CD4-positive, alpha-beta T cell (primary cell): ENCODE measurements at regions not wholly inside any gene's neighbourhood (a gene's known extent, or its start where the extent isn't known, plus 50 kb on each side); places are given as distances from the start of the nearest gene placed in this dataset.

Experiments used
- ATAC-seq: fragments of 200-7000 bp; cut with Tn5 transposase; one replicate; pipeline ENCODE4 v1.10.0; 2022; ENCODE audit warnings: mild to moderate bottlenecking; ENCODE audit not compliant: poor library complexity
- CTCF ChIA-PET: fragments of 350-600 bp; sonication (Branson Sonifier 250); formaldehyde crosslinking; loops from one replicate; lab custom pipeline; 2021; ENCODE audit warnings: antibody characterized with exemption, inconsistent platforms; lab: Charles Lee
- POLR2A ChIA-PET: fragments of 350-600 bp; sonication (Branson Sonifier 250); formaldehyde crosslinking; loops from one replicate; lab custom pipeline; 2021; ENCODE audit warnings: antibody characterized with exemption, inconsistent platforms; lab: Charles Lee
- DNase-seq, 14 experiments: peaks; one replicate each; pipeline ENCODE4 v3.0.0-alpha.2; 2013 to 2020; ENCODE audit warnings: mixed read lengths in 2 of 14
- H3K27ac ChIP-seq, 2 donors: one replicate each; pipeline versions ENCODE4 v1.5.1 to v1.7.0; 2013; ENCODE audit warnings: low read length in 2 of 2, low read depth in 1 of 2, mild to moderate bottlenecking in 1 of 2
- H3K27me3 ChIP-seq, 2 experiments: 1 replicate in 1 of 2; 2 replicates in 1 of 2; pipeline versions ENCODE4 v1.6.1 to v1.7.0; 2013; ENCODE audit warnings: low read length in 2 of 2, control low read depth in 1 of 2, mild to moderate bottlenecking in 1 of 2, moderate library complexity in 1 of 2; ENCODE audit not compliant: insufficient read depth in 2 of 2, control insufficient read depth in 1 of 2
- H3K36me3 ChIP-seq: one replicate; pipeline ENCODE4 v1.6.1; 2013; ENCODE audit warnings: low read length, control low read depth; ENCODE audit not compliant: insufficient read depth
- H3K4me1 ChIP-seq: one replicate; pipeline ENCODE4 v1.6.1; 2013; ENCODE audit warnings: low read length, control low read depth; ENCODE audit not compliant: insufficient read depth
- H3K4me3 ChIP-seq: one replicate; pipeline ENCODE4 v1.5.1; 2013; ENCODE audit warnings: mild to moderate bottlenecking, low read length, moderate library complexity
- H3K9me3 ChIP-seq, 2 experiments: 1 replicate in 1 of 2; 2 replicates in 1 of 2; pipeline versions ENCODE4 v1.6.1 to v1.7.0; 2013; ENCODE audit warnings: low read length in 2 of 2, mild to moderate bottlenecking in 2 of 2, control low read depth in 1 of 2, moderate library complexity in 1 of 2; ENCODE audit not compliant: control insufficient read depth in 1 of 2, insufficient read depth in 1 of 2
- H3K27ac Mint-ChIP-seq: one replicate; pipeline ENCODE4 v1.8.0; 2020; ENCODE audit warnings: mixed read lengths
- H3K27me3 Mint-ChIP-seq: one replicate; pipeline ENCODE4 v1.8.0; 2021; ENCODE audit warnings: mixed read lengths
- H3K36me3 Mint-ChIP-seq: one replicate; pipeline ENCODE4 v1.8.0; 2021; ENCODE audit warnings: low read depth, mixed read lengths
- H3K4me1 Mint-ChIP-seq: one replicate; pipeline ENCODE4 v1.8.0; 2021; ENCODE audit warnings: low read depth, mixed read lengths
- H3K4me3 Mint-ChIP-seq: one replicate; pipeline ENCODE4 v1.8.0; 2020; ENCODE audit warnings: mild to moderate bottlenecking, mixed read lengths
- H3K9me3 Mint-ChIP-seq: one replicate; pipeline ENCODE4 v1.8.0; 2020; ENCODE audit warnings: mixed read lengths
- intact Hi-C, 2 experiments: fragments of 100-400 bp; cut with DNase I in 1 of 2; cut with micrococcal nuclease in 1 of 2; formaldehyde crosslinking; loops; one replicate each; pipeline versions ENCODE4 v1.15.1 to v1.9.0; 2023 to 2025; cut with DNase I, micrococcal nuclease
- TF ChIP-seq, protein P1 (sequence below): fragments of 200-600 bp; IDR thresholded peaks from one replicate; pipeline ENCODE4 v1.8.0; 2022; ENCODE audit warnings: antibody characterized with exemption, mild to moderate bottlenecking

DNA sequence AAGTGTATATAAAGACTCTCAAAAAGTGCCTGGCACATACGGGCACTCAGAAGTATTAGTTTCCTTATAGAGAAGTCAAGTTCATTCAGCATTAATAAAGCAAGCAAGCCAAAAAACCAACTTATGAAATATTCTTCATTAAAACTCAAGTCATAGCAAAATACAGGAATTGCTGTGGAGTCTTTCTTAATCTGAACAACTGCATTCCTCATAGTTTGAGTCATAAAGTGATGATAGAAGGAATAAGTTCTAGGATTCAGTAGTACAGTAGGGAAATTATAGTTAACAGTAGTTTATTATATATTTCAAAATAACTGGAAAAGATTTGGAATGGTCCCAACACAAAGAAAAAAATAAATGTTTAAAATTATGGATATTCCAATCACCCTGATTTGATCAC, 200.3 kb downstream of the C11orf91 start:
- Histone ChIP-seq H3K36me3 (no peaks in the 10 kb centered on the region), H3K9me3 (peaks cover 0 to 4% of the 10 kb centered on the region in 2 experiments), H3K27me3 (peaks cover 0 to 7% of the 10 kb centered on the region in 2 experiments), H3K27ac (no peak overlapping the region), H3K4me3 (no peak overlapping the region), H3K4me1 (no peaks in the 10 kb centered on the region)
- intact Hi-C loops: no loop called here
- Mint-ChIP-seq H3K27ac (no peak overlapping the region), H3K4me3 (no peak overlapping the region), H3K4me1 (no peaks in the 10 kb centered on the region), H3K9me3 (no peaks in the 10 kb centered on the region), H3K36me3 (no peaks in the 10 kb centered on the region), H3K27me3 (peaks cover 11% of the 10 kb centered on the region)
- CTCF ChIA-PET: no interaction called here
- TF ChIP-seq, protein P1, sequence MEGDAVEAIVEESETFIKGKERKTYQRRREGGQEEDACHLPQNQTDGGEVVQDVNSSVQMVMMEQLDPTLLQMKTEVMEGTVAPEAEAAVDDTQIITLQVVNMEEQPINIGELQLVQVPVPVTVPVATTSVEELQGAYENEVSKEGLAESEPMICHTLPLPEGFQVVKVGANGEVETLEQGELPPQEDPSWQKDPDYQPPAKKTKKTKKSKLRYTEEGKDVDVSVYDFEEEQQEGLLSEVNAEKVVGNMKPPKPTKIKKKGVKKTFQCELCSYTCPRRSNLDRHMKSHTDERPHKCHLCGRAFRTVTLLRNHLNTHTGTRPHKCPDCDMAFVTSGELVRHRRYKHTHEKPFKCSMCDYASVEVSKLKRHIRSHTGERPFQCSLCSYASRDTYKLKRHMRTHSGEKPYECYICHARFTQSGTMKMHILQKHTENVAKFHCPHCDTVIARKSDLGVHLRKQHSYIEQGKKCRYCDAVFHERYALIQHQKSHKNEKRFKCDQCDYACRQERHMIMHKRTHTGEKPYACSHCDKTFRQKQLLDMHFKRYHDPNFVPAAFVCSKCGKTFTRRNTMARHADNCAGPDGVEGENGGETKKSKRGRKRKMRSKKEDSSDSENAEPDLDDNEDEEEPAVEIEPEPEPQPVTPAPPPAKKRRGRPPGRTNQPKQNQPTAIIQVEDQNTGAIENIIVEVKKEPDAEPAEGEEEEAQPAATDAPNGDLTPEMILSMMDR: no peak
- no peak for ATAC-seq
- POLR2A ChIA-PET: no interaction called here
- DNase-seq: no peak

GRCh38 chr11:33492596-33492995, 208.0 kb downstream of the C11orf91 start:
- ATAC-seq: no peak
- Histone ChIP-seq H3K27ac (no peak overlapping the region), H3K4me1 (no peaks in the 10 kb centered on the region), H3K36me3 (no peaks in the 10 kb centered on the region), H3K27me3 (peaks cover 4 to 8% of the 10 kb centered on the region in 2 experiments), H3K4me3 (no peak overlapping the region), H3K9me3 (peaks cover 0 to 4% of the 10 kb centered on the region in 2 experiments)
- intact Hi-C loops: no loop called here
- no peaks in the 10 kb centered on the region for H3K36me3 Mint-ChIP-seq
- peaks cover 33% of the 10 kb centered on the region for H3K27me3 Mint-ChIP-seq
- H3K4me3 Mint-ChIP-seq: no peak overlapping the region
- H3K27ac Mint-ChIP-seq: no peak overlapping the region
- DNase-seq: no peak
- CTCF ChIA-PET: no interaction called here
- no peaks in the 10 kb centered on the region for H3K4me1 Mint-ChIP-seq
- TF ChIP-seq, protein P1: no peak
- POLR2A ChIA-PET: no interaction called here
- no peaks in the 10 kb centered on the region for H3K9me3 Mint-ChIP-seq

DNA sequence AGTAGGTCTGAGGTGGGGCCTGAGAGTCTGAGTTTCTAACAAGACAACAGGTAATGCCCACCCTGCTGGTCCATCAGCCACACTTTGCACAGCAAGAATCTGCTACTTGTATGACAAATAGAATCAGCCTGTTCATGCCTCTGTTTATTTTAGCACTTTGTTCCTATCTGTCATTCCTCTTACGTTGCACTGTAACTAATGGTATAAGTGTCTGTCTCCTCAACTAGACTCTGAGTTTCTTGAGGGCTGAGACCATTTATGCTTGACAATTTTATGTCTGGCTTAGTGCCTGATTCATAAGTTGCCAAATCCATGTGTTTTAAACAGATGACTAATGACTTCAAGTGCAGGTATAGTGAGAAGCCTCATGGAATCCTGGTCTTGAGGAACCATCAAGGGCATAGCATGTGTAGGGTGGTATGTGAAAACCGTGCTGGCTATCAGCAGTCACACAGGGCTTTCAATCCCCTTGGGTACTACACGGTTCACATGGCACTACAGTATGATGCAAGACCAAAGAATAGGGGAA, 209.7 kb downstream of the C11orf91 start:
- H3K27me3 ChIP-seq: peaks cover 4% of the 10 kb centered on the region in 2 experiments
- no peak overlapping the region for H3K27ac Mint-ChIP-seq
- peaks cover 47% of the 10 kb centered on the region for H3K27me3 Mint-ChIP-seq
- TF ChIP-seq, protein P1: no peak
- CTCF ChIA-PET: no interaction called here
- no peaks in the 10 kb centered on the region for H3K9me3 ChIP-seq
- ATAC-seq: no peak
- intact Hi-C loops: no loop called here
- no peak overlapping the region for H3K27ac ChIP-seq
- POLR2A ChIA-PET: no interaction called here
- no peak overlapping the region for H3K4me3 ChIP-seq
- no peak overlapping the region for H3K4me3 Mint-ChIP-seq
- DNase-seq: no peak
- H3K4me1 ChIP-seq: no peaks in the 10 kb centered on the region
- H3K4me1 Mint-ChIP-seq: no peaks in the 10 kb centered on the region
- no peaks in the 10 kb centered on the region for H3K36me3 ChIP-seq
- H3K36me3 Mint-ChIP-seq: no peaks in the 10 kb centered on the region
- H3K9me3 Mint-ChIP-seq: no peaks in the 10 kb centered on the region
